ENCODE measurements at regions not wholly inside any gene's neighbourhood (a gene's known extent, or its start where the extent isn't known, plus 50 kb on each side); places are given as distances from the start of the nearest gene placed in this dataset.

DNA sequence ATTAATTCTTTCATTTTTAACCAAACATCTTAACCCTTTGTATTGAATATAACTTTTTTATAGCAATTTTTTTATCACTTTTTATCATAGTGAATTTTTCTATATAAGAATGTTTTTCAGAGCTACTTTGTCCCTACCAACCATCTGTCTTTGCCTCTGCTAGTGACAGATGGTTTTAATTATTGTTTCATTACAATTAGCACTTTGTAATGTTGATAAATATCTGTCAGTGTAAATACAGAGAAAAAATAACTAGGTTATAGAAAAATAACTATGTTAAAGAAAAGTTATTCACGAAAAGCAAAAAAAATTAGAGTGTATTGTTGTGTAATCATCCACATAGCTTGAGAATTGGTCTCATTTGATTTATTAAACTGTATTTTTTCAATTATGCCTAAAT, 91.0 kb upstream of the CDH19 start:
- no peak overlapping the region for H3K4me3 ChIP-seq (replicated peaks; ENCODE audit: insufficient read depth, low read length)
- no peak for DNase-seq (ENCODE audit: low read depth in 1 of 2, low spot score in 1 of 2)
- H3K27me3 ChIP-seq (ENCODE audit: insufficient read depth, poor library complexity, severe bottlenecking), result no peaks in the 10 kb centered on the region
- H3K27ac ChIP-seq (replicated peaks), result no peak overlapping the region
- TF ChIP-seq, protein P1, sequence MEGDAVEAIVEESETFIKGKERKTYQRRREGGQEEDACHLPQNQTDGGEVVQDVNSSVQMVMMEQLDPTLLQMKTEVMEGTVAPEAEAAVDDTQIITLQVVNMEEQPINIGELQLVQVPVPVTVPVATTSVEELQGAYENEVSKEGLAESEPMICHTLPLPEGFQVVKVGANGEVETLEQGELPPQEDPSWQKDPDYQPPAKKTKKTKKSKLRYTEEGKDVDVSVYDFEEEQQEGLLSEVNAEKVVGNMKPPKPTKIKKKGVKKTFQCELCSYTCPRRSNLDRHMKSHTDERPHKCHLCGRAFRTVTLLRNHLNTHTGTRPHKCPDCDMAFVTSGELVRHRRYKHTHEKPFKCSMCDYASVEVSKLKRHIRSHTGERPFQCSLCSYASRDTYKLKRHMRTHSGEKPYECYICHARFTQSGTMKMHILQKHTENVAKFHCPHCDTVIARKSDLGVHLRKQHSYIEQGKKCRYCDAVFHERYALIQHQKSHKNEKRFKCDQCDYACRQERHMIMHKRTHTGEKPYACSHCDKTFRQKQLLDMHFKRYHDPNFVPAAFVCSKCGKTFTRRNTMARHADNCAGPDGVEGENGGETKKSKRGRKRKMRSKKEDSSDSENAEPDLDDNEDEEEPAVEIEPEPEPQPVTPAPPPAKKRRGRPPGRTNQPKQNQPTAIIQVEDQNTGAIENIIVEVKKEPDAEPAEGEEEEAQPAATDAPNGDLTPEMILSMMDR (IDR thresholded peaks at IDR 0.05; ENCODE audit: insufficient read depth, low read length), result no peak
- TF ChIP-seq, protein P2, sequence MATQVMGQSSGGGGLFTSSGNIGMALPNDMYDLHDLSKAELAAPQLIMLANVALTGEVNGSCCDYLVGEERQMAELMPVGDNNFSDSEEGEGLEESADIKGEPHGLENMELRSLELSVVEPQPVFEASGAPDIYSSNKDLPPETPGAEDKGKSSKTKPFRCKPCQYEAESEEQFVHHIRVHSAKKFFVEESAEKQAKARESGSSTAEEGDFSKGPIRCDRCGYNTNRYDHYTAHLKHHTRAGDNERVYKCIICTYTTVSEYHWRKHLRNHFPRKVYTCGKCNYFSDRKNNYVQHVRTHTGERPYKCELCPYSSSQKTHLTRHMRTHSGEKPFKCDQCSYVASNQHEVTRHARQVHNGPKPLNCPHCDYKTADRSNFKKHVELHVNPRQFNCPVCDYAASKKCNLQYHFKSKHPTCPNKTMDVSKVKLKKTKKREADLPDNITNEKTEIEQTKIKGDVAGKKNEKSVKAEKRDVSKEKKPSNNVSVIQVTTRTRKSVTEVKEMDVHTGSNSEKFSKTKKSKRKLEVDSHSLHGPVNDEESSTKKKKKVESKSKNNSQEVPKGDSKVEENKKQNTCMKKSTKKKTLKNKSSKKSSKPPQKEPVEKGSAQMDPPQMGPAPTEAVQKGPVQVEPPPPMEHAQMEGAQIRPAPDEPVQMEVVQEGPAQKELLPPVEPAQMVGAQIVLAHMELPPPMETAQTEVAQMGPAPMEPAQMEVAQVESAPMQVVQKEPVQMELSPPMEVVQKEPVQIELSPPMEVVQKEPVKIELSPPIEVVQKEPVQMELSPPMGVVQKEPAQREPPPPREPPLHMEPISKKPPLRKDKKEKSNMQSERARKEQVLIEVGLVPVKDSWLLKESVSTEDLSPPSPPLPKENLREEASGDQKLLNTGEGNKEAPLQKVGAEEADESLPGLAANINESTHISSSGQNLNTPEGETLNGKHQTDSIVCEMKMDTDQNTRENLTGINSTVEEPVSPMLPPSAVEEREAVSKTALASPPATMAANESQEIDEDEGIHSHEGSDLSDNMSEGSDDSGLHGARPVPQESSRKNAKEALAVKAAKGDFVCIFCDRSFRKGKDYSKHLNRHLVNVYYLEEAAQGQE (IDR thresholded peaks at IDR 0.05; ENCODE audit: insufficient replicate concordance, low read depth), result no peak
- no peak for TF ChIP-seq SPI1 (IDR thresholded peaks at IDR 0.05; ENCODE audit: borderline replicate concordance, low read depth)
- TF ChIP-seq GABPA (IDR thresholded peaks at IDR 0.05; ENCODE audit: low read depth), result no peak
- no peak for TF ChIP-seq POLR2AphosphoS5 (IDR thresholded peaks at IDR 0.05; ENCODE audit: low read depth)

- TF ChIP-seq POLR2AphosphoS5 (IDR thresholded peaks at IDR 0.05; ENCODE audit: low read depth) (no peak), SPI1 (IDR thresholded peaks at IDR 0.05; ENCODE audit: borderline replicate concordance, low read depth) (no peak), GABPA (IDR thresholded peaks at IDR 0.05; ENCODE audit: low read depth) (no peak)
- TF ChIP-seq, protein P1 (IDR thresholded peaks at IDR 0.05; ENCODE audit: insufficient read depth, low read length), result no peak
- TF ChIP-seq, protein P2 (IDR thresholded peaks at IDR 0.05; ENCODE audit: insufficient replicate concordance, low read depth), result no peak
- Histone ChIP-seq H3K27ac (replicated peaks) (no peak overlapping the region), H3K27me3 (ENCODE audit: insufficient read depth, poor library complexity, severe bottlenecking) (no peaks in the 10 kb centered on the region), H3K4me3 (replicated peaks; ENCODE audit: insufficient read depth, low read length) (no peak overlapping the region)
- no peak for DNase-seq (ENCODE audit: low read depth in 1 of 2, low spot score in 1 of 2)
These were observed 83.7 kb upstream of the CDH19 start for GRCh38 chr18:66687635-66688034.

DNA sequence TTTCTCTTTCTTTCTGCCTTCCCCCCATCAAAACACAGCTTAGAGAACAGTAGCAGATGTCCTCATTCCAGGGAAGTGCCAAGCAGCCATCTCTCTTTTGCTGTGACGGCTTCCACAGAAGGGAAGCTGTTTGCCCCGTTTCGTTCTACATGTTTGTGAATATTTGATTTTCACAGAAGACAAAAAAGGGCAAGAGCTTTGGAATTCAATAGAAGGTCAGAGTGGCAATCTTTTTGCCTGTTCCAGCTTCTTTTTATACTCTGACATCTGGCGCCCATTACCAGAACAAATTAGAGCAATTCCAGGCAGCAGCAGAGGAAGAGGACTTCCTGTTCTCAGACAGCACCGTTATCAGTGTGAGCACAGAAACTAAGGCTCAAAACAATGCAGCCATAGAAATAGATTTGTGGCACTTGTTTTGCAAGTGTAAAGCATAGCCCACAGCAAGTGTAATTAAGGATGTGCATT, 79.0 kb upstream of the CDH19 start:
- DNase-seq (ENCODE audit: low read depth in 1 of 2, low spot score in 1 of 2), result peak in 1 of 2 experiments; percentile 15
- H3K27ac ChIP-seq (replicated peaks), result no peak overlapping the region
- H3K4me3 ChIP-seq (replicated peaks; ENCODE audit: insufficient read depth, low read length), result no peak overlapping the region

More for the DNA sequence above, 79.0 kb upstream of the CDH19 start:
- H3K27me3 ChIP-seq (ENCODE audit: insufficient read depth, poor library complexity, severe bottlenecking), result no peaks in the 10 kb centered on the region
- peak; percentile 76 for TF ChIP-seq SPI1 (IDR thresholded peaks at IDR 0.05; ENCODE audit: borderline replicate concordance, low read depth)
- TF ChIP-seq, protein P2 (IDR thresholded peaks at IDR 0.05; ENCODE audit: insufficient replicate concordance, low read depth), result no peak
